CD1c-positive myeloid dendritic cell (primary cell): ENCODE measurements at regions not wholly inside any gene's neighbourhood (a gene's known extent, or its start where the extent isn't known, plus 50 kb on each side); places are given as distances from the start of the nearest gene placed in this dataset.

ENCODE experiments used
- DNase-seq: peaks from one replicate; pipeline ENCODE4 v3.0.0-alpha.2; 2016; ENCODE audit errors: extremely low spot score

DNA sequence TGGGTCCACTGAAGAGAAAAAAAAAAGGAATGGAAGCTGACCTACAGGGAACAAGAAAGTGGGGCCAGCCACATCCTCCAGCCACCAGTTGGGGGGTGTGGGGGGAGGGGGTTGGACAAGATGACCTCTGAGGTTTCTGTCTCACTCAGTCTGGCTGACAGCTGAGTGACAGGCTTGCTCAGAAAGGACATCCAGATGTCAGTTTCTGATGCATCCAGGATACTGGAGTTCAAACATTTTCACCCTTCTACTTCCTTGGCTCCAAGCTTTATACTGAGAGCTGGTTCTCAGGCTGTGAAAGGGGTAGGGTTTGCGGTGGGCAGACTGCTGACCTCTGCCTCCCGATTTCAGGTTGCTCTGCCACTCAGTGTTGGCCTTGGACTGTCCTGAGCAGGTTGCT is 2178.3 kb downstream of the TP53TG3F start:
- DNase-seq, result no peak

DNA sequence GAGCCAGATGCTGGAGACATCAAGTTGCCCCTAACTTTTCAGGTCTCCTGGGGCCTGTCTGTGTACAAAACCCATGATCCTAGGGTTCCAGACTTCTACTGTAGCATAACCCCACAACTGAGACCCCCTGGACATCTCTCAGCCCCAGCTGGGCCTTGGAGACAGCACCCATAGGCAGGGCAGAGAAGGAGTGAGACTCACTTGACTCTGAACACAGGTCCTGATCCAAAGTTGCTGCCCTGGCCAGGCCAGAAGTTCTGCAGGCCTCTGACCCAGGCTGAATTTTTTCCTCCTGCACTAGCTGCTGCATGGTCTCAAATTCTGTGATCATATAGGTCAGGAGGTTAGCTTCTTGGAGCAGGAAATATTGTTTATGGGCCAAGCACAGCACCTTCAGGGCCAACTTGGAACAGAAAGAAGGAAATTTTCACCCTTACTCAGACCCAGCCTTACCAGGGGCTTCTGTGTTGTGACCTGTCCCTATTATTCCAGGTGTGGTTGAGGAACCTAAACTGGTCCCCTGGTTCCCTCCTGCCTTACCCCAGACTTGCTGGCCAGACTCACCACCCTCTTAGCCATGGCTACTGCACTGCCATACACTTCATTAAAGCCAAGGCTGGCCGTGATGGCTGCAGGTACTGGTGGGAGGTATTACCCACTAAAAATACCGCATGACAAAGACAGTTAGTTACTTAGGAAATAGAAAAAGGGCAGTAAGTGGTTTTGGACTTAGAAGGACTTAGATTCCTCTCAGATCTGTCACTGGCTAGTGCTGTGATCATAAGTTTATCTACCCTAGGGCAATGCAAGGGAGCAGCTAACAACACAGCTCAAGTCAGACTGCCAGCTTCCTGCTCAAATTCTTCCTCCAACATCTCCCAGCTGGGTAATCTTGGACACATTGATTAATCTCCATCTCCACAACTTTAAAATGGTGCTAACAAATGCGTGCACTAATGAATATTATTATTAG is 2180.1 kb downstream of the TP53TG3F start:
- no peak for DNase-seq

GRCh38 chr16:35642322-35642835 is 2183.0 kb downstream of the TP53TG3F start:
- DNase-seq, result no peak

- no peak for DNase-seq
These were observed 2192.4 kb downstream of the TP53TG3F start for GRCh38 chr16:35651841-35652240.

DNA sequence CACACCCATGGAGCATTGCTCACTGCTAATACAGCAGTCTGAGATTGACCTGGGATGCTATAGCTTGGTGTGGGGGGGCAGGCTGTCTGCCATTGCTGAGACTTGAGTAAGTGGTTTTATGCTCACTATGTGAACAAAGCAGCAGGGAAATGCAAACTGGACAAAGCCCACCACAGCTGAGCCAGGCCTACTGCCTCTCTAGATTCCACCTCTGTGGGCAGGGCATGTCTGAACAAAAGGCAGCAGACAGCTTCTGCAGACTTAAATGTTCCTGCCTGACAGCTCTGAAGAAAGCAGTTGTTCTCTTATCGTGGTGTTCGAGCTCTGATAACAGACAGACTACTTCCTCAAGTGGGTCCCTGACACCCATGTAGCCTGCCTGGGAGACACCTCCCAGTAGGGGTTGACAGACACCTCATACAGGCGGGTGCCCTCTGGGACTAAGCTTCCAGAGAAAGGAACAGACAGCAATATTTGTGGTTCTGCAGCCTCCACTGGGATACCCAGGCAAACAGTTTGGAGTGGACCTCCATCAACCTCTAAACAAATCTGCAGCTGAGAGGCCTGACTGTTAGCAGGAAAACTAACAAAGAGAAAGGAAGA is 2204.8 kb downstream of the TP53TG3F start:
- DNase-seq, result no peak

- DNase-seq, result no peak
These were observed 2225.7 kb downstream of the TP53TG3F start for GRCh38 chr16:35685085-35685484.

DNA sequence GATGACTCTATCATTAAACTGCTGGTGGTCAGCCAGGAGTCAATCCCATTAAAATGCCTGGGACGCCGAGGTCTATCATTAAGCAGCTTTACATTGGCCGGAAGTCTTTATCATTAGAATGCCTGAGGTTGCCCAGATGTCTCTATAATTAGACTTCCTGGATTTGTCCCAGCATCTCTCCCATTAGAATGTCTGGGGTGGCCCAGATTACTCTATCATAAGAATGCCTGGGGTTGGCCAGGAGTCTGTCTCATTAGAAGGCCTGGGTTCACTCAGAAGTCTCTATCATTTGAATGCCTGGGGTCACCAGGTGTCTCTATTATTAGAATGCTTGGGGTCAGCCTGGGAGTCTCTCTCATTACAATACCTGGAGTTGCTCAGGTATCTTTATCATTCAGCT is 2227.2 kb downstream of the TP53TG3F start:
- no peak for DNase-seq

DNA sequence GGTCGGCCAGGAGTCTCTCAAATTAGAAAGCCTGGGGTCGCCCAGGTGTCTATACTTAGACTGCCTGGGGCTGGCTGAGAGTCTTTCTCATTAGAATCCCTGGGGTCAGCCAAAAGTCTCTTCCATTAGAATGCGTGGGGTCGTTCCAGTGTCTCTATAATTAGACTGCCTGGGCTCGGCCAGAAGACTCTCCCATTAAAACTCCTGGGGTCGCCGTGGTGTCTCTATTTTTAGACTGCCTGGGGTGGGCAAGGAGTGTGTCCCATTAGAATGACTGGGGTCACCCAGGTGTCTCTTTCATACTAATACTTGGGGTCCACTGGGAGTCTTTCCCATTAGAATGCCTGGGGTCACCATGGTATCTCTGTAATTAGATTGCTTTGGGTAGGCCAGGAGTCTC is 2227.7 kb downstream of the TP53TG3F start:
- no peak for DNase-seq

DNA sequence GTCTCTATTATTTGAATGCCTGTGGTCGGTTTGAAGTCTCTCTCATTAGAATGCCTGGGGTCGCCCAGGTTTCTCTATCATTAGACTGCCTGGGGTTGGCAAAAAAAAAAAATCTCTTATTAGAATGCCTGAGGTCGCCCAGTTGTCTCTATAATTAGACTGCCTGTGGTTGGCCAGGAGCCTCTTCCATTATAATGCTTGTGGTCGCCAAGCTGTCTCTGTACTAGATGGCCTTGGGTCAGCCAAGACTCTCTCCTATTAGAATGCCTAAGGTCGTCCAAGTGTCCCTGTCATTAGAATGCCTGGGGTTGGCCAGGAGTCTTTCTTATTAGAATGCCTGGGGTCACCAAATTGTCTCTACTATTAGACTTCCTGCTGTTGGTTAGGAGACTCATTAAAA is 2228.4 kb downstream of the TP53TG3F start:
- no peak for DNase-seq

GRCh38 chr16:35689764-35690163 is 2230.4 kb downstream of the TP53TG3F start:
- DNase-seq, result no peak

- DNase-seq, result no peak
These were observed 2231.0 kb downstream of the TP53TG3F start for GRCh38 chr16:35690413-35690812.

- DNase-seq, result no peak
These were observed 2231.6 kb downstream of the TP53TG3F start for GRCh38 chr16:35691057-35691456.

DNA sequence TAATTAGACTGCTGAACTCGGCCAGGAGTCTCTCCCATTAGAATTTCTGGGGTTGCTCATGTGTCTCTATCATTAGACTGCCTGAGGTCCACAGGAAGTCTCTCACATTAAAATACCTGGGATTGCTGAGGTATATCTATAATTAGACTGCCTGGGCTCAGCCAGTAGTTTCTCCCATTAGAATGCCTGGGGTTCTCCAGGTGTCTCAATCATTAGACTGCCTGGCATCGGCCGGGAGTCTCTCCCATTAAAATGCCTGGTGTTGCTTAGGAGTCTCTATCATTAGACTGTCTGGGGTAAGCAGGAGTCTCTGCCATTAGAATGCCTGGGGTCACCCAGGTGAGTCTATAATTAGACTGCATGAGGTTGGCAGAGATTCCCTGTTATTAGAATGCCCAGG is 2233.4 kb downstream of the TP53TG3F start:
- DNase-seq, result no peak

DNA sequence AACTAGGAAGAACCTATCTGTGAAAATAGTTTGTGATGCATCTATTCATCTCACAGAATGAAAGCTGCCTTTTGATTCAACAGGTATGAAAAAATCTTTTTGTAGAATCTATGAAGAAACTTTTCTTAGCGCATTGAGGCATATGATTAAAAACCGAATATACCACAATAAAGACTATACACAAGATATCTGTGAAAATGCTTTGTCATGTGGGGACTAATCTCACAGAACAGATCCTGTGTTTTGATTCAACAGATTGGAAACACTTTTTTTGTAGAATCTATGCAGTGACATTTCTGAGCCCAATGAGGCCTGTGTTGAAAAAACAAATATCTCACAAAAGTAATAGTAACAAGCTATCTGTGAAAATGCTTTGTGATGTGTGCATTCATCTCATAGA is 2247.5 kb downstream of the TP53TG3F start:
- no peak for DNase-seq

DNA sequence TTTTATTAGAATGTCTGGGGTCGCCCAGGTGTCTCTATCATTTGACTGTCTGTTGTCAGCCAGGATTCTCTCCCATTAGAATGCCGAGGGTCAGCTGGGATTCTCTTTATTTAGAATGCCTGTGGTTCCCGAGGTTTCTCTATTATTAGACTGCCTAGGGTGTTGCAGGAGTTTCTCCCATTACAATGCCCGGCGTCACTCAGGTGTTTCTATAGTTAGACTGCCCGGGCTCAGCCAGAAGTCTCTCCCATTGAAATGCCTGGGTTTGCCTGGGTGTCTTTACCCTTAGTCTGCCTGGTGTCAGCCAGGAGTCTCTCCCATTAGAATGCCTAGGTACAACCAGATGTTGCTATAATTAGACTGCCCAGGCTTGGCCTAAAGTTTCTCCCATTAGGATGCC is 2252.0 kb downstream of the TP53TG3F start:
- no peak for DNase-seq

GRCh38 chr16:35711958-35712357 is 2252.5 kb downstream of the TP53TG3F start:
- no peak for DNase-seq

GRCh38 chr16:35713762-35714650 is 2254.6 kb downstream of the TP53TG3F start:
- no peak for DNase-seq

DNA sequence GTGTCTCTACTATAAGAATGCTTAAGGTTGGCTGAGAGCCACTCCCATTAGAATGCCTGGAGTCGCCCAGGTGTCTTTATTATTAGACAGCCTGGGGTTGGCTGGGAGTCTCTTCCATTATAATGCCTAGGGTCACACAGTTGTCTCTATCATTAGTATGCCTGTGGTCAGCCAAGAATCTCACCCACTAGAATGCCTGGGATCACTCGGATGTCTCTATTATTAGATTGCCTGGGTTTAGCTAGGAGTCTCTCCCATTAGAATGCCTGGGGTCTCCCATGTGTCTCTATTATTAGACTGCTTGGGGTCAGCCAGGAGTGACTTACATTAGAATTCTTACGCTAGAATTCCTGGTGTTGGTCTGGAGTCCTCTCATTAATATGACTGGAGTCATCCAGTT is 2255.3 kb downstream of the TP53TG3F start:
- no peak for DNase-seq

DNA sequence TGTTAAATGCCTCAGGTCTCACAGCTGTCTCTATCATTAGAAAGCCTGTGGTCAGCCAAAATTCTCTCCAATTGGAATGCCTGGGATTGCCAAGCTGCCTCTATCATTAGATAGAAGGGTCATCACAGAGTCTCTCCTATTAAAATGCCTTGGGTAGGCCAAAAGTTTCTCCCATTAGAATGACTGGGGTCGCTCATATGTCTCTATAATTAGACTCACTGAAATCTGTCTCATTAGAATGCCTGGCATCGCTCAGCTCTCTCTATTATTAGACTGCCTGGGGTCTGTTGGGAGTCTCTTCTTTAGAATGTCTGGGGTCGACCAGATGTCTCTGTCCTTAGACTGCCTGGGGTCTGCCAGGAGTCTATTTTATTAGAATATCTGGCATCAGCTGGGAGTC is 2265.1 kb downstream of the TP53TG3F start:
- DNase-seq, result no peak

DNA sequence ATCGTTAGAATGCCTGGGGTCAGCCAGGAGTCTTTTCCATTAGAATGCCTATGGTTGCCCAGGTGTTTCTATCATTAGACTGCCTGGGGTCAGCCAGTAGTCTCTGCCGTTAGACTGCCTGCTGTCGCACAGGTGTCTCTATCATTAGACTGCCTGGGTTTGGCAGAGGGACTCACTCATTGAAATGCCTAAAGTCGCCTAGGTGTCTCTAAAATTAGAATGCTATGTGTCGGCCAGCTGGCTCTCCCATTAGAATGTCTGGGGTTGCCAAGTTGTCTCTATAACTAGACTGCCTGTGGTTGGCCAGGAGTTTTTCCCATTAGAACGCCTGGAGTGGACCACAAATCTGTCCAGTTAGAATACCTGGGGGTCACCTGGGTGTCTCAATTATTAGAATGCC is 2266.5 kb downstream of the TP53TG3F start:
- no peak for DNase-seq

DNA sequence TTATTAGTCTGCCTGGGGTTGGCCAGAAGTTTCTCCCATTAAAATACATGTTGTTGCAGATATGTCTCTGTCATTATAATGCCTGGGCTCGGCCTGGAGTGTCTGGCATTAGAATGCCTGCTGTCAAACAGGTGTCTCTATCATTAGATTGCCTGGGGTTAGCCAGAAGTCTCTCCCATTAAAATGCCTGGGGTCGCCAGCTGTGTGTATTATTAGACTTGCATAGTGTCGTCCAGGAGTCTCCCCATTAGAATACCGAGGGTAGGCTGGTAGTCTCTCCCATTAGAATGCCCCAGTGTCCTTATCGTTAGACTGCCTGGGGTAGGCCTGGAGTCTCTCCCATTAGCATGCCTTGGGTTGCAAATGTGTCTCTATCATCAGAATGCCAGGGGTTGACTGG is 2270.8 kb downstream of the TP53TG3F start:
- no peak for DNase-seq
